GM18505 (cell line): ENCODE measurements at regions not wholly inside any gene's neighbourhood (a gene's known extent, or its start where the extent isn't known, plus 50 kb on each side); places are given as distances from the start of the nearest gene placed in this dataset.
"Not testable (repeated sequence)": the region's sequence is repeated elsewhere in the genome, so short reads cannot be mapped to it uniquely, and the experiment has no call there.

Source experiments
- ATAC-seq: cut with Tn5 transposase; IDR thresholded peaks from one replicate; pipeline ENCODE4 v1.9.1; 2021; ENCODE audit not compliant: unreplicated experiment
- POLR2A ChIP-seq: IDR thresholded peaks from 4 replicates; pipeline ENCODE4 v1.6.1; 2011; ENCODE audit warnings: borderline replicate concordance; ENCODE audit not compliant: insufficient read depth, insufficient read length; ENCODE audit errors: extremely low read depth

- ATAC-seq = no peak
- TF ChIP-seq POLR2A = no peak
Measured at GRCh38 chr12:11446372-11446771, 51.0 kb upstream of the PRB2 start.

GRCh38 chr12:11457996-11458645 is 62.8 kb upstream of the PRB2 start:
- TF ChIP-seq POLR2A = no peak
- no peak for ATAC-seq

- ATAC-seq = no peak
- no peak for TF ChIP-seq POLR2A
Measured at GRCh38 chr12:11460343-11461023, 65.1 kb upstream of the PRB2 start.

GRCh38 chr12:11461433-11461832 is 66.1 kb upstream of the PRB2 start:
- no peak for ATAC-seq
- TF ChIP-seq POLR2A = no peak

- no peak for TF ChIP-seq POLR2A
- ATAC-seq = no peak
Measured at GRCh38 chr12:11477110-11477509, 81.7 kb upstream of the PRB2 start.

- ATAC-seq = no peak
- no peak for TF ChIP-seq POLR2A
Measured at GRCh38 chr12:11482955-11483354, 87.6 kb upstream of the PRB2 start.

- peak; percentile 66 for ATAC-seq
- no peak for TF ChIP-seq POLR2A
Measured at GRCh38 chr12:11486623-11487444, 91.5 kb upstream of the PRB2 start.

- no peak for ATAC-seq
- no peak for TF ChIP-seq POLR2A
Measured at GRCh38 chr12:11496157-11496851, 100.9 kb upstream of the PRB2 start.

GRCh38 chr12:11497438-11497837 is 102.1 kb upstream of the PRB2 start:
- no peak for ATAC-seq
- no peak for TF ChIP-seq POLR2A

- no peak for TF ChIP-seq POLR2A
- ATAC-seq = peak; percentile 78
Measured at GRCh38 chr12:11497995-11498394, 102.6 kb upstream of the PRB2 start.

- ATAC-seq = not testable (repeated sequence)
Measured at GRCh38 chr12:11498574-11498973, 103.2 kb upstream of the PRB2 start.

GRCh38 chr12:11499806-11500187 is 104.4 kb upstream of the PRB2 start:
- ATAC-seq = no peak
- TF ChIP-seq POLR2A = no peak

GRCh38 chr12:11500188-11500860 is 105.0 kb upstream of the PRB2 start:
- ATAC-seq = no peak
- no peak for TF ChIP-seq POLR2A
